ENCODE measurements at regions not wholly inside any gene's neighbourhood (a gene's known extent, or its start where the extent isn't known, plus 50 kb on each side); places are given as distances from the start of the nearest gene placed in this dataset.
"Not testable (repeated sequence)": the region's sequence is repeated elsewhere in the genome, so short reads cannot be mapped to it uniquely, and the experiment has no call there.

GRCh38 chr5:74500110-74500917 is 140.2 kb downstream of the ENC1 start:
- DNase-seq (ENCODE audit: low spot score) = no peak

DNA sequence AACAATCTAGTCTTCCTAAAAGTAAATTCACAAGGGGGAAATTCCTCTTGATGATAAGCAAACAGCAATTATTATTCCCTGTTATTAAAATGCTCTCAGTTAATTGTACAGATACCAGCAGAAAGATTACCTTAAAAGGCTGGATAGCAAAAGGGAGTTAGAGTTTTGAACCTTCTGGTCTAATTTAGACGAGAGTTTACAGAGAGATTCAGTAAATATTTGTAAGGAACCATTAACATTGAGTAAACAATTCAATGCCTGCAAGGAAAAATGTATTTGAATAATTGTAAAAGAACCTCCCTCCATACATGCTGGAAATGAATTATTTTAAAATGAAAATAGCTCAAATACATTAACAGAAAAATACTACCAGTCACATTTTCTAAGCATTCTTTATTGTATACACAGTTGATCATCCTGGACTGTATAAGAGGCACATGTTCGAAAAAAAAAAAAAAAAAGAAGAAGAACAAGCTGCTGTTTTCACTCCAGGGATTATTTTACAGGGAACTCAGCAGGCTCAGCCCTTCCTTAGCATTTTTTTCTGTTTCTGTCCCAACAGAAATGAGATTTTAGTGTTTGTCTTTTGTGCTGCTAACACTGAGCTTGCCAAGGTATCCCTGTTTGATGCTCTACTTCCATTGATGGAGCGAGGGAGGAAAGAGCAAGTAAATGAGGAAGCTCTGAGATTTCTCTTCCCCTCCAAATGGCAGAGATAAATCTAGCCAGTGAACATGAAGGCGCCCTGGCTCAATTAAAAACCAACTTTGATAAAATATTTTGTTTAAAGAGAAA is 141.1 kb downstream of the ENC1 start:
- DNase-seq (ENCODE audit: low spot score) = no peak

DNA sequence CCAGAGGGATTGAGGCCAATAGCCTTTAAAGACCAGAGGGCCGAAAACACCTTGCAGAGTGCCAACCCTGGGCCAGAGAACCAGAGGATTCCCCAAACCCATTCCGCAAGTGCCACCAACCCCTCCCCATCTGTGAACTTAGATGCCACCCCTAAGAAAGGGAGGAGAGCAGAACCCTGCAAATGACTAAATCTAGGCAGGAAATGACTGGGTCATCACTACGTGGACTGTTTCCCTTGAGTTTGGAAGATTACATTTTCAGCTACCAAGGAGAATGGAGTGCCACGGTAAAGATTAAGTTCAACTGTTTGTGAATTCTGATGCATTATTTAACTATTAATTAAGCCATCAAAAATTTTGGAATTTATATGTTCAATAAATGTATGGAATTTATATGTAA is 142.8 kb downstream of the ENC1 start:
- DNase-seq (ENCODE audit: low spot score) = no peak

DNA sequence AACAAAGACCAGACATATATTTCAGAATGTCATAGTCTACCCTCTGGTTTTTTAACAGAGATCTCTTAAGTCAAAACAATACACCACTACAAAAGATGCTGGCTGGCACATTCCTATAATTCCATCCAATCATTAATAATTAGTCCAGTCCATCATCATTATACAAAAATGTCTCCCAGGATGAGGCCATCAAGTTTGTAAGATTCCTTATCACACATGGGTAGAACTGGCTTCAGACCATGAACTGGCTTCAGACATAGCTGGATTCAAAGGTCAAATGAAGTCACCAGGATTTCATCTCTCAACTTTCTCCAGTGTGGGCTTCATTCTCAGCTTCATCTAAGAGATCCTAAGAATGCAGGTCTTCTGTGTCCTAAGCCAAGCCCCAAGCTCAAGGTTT is 147.1 kb downstream of the ENC1 start:
- no peak for DNase-seq (ENCODE audit: low spot score)

GRCh38 chr5:74492230-74492629 is 148.3 kb downstream of the ENC1 start:
- no peak for DNase-seq (ENCODE audit: low spot score)

DNA sequence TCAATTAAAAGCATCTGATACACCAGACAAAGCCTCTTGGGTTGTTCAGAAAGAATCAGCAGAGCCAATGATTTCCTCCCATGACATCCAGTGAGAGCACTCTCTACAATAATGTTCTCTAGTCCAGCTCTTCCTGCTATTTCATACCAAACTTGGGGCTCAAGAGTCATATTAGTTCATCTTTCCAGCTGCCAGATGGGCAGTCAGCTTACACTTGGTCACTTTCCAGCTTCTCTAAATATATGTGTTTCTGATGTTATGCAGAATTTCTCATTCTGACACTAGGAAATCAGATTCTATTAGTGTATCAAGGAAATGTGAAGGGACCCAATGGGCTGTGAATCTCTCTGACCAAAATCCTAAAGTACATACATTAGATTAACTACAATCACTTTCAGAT is 148.9 kb downstream of the ENC1 start:
- DNase-seq (ENCODE audit: low spot score) = no peak

DNA sequence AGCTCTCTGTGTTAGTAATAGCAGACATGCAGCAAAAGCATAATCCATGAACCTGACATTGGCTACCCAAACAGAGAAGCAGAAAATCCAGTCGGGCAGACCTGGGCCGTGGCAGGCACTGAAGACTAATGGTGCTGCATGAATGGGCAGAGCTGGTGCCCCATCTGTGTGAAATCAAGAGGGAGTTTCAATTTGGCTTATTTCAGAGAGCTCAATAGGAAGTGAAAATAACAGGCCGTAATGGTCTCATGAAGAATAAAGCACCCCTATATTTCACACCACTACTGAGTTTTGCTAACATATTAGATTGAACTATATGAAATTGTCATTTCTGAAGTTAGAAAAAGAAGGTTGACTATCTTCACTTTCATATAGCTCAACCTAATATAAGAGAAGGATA is 149.7 kb downstream of the ENC1 start:
- DNase-seq (ENCODE audit: low spot score) = no peak

GRCh38 chr5:74482990-74483389 is 157.5 kb downstream of the ENC1 start:
- no peak for DNase-seq (ENCODE audit: low spot score)

GRCh38 chr5:74482523-74482922 is 158.0 kb downstream of the ENC1 start:
- no peak for DNase-seq (ENCODE audit: low spot score)

DNA sequence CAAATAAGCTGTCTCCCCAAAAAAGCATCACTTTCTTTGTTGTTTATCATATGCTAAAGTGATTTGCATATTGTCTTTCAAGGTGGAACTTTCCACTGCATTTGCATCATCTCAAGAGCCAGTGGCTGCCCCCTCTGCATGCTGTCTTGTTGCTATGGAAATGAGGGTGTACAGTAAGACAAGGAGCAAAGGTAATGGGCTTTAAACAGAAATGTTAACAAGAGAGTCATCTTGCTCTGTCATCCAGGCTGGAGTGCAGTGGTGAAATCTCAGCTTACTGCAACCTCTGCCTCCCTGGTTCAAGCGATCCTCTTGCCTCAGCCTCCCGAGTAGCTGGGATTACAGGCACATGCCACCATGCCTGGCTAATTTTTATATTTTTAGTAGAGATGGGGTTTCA is 159.2 kb downstream of the ENC1 start:
- not testable (repeated sequence) for DNase-seq (ENCODE audit: low spot score)

DNA sequence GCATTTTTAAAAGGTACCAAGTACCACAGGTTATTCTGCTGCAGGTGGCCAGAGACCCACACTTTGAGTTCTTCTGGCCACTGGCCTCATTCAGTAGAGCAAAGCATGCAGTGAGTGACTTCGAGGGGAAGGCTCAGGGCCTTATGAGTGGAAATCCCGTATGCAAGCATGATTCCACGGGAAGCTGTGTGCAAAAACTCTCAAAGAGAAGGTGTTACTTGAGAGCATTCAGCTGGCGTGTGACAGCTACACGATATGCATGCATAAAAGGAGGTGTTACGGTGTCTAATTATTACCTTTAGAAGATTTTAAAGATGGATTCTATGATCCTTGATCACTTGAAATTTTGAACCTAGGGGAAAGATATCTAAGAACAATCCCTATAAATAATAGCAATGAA is 160.3 kb downstream of the ENC1 start:
- no peak for DNase-seq (ENCODE audit: low spot score)

GRCh38 chr5:74478328-74478727 is 162.2 kb downstream of the ENC1 start:
- no peak for DNase-seq (ENCODE audit: low spot score)

DNA sequence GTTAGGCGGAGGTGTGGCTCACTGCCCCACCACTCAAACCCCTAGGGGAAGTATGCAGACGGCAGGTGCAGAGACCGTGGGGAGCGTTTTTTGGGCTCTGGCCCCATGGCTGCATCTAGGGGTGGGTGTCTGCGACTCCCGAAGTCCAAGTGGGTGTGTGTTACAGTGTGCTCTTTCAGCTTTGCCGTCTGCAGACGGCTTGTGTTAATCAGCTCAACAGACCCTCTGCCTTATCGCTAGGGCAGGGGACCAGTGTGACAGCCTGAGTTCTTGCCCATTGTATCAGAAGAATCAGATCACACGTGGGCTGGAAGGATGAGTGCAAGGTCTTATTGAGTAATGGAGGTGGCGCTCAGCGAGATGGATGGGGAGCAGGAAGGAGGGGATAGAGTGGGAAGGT is 162.8 kb downstream of the ENC1 start:
- DNase-seq (ENCODE audit: low spot score) = no peak

DNA sequence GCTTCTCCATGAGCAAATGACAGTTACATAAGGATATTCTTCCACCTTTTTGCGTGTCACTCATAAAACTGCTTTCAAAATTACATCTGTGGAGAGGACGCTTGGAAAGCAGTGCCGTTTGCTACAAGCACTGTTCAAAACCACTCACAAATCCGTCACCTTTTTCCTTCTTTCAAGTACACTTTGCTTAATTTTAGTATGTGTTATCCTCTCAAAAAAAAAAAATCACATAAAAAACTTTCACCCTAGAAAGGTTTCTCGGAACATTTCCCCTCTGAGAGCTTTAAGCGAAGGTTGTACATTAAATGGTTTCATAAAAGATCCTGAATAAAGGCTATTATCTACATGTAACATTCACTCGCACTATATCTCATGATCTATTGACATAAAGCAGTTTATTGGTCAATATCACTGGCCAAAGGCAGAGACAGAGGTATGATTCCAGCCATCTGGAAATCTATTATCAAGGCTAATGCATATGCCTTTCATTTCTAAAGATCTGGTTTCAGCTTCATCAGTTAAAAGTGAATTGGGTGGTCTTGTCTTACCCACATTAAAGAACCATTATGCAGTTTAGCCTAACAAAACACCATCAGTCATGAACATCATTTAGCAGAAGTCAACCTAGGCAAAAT is 163.6 kb downstream of the ENC1 start:
- DNase-seq (ENCODE audit: low spot score) = no peak

GRCh38 chr5:74476046-74476818 is 164.3 kb downstream of the ENC1 start:
- DNase-seq (ENCODE audit: low spot score) = no peak

DNA sequence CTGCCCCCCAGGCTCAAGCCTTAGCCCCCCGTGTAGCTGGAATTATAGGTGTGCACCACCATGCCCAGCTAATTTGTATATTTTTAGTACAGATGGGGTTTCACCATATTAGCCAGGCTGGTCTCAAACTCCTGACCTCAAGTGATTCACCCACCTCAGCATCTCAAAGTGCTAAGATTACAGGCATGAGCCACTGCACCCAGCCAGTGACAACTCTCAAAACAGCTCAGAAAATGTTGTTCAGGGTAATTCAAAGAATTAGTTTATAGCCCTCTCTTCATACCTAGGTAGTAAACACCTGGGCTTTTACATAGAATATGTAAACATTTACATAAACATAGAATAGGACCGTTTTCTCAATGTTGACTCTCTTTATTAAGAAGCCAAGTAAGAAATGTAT is 168.7 kb downstream of the ENC1 start:
- no peak for DNase-seq (ENCODE audit: low spot score)

DNA sequence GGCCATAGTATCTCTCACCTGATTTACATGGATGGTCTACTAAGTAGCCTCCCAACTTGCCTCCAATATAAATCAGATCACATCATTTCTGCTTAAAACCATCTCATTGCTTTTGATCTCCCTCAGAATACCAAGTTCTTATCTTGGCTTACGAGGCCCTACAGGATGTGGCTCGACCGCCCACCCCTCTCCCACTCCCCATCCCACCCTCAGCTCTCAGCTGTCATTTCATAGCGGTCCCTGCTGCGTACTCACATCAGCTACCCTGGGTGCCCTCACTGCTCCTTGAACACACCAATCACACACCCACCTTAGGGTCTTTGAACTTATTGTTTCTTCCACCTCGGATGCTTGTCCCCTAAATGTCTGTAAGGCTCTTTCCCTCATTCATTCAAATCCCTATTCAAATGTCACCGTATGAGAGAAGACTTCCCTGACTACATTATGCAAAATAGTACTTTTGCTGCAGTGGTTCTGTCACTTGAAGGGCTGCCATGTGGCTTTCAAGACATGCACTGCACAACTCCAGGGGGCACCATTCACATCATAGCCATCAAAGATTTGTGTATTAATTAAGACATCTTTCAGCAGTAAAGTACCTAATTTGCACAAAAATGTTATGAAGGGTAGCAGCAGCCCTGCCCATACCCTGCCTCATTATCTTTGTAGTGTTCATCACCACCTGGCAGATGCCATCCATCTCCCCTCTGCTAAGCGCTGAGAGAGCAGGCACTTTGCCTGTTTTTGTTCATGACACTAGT is 171.1 kb downstream of the ENC1 start:
- no peak for DNase-seq (ENCODE audit: low spot score)

DNA sequence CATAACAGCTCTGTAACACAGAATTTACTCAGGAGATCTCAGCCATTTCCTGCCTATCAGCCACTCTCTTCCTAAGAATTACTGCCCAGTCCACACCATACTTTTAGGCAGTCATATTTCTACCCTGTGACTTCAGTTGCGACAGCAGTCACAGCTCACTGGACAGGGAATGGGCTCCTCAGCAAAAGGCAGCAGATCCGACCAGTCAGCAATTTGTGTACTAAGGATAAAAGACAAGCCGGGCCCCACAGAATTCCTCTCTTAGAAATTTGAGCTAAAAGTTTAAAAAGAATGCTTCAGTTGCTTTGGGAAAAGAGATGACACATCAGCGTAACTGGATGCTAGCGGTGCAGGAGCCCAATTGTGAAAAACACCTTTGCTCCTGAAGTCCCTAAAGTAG is 172.1 kb downstream of the ENC1 start:
- no peak for DNase-seq (ENCODE audit: low spot score)

DNA sequence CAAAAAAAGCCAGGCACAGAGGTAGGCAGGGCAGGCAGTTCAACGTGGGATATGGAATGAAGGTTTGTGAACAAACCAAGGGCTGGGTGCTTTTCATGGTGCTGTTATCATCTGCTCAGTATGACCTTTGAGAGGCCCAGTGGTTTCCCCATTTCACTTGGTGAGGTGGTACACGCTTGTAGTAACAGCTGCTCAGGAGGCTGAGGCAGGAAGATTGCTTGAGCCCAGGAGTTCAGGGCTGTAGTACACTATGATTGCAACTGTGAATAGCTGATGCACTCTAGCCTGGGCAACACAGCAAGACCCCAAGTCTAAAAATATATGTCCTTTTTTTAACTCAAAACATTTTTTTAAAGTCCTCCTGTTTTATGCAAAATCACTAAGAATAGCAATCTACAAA is 174.8 kb downstream of the ENC1 start:
- no peak for DNase-seq (ENCODE audit: low spot score)

- no peak for DNase-seq (ENCODE audit: low spot score)
Measured at GRCh38 chr5:74464512-74465209, 175.9 kb downstream of the ENC1 start.

GRCh38 chr5:74462356-74462755 is 178.2 kb downstream of the ENC1 start:
- no peak for DNase-seq (ENCODE audit: low spot score)

Measured in cerebellar cortex (tissue), 1 donor.